Left renal cortex interstitium (tissue), 4 donors: ENCODE measurements at regions not wholly inside any gene's neighbourhood (a gene's known extent, or its start where the extent isn't known, plus 50 kb on each side); places are given as distances from the start of the nearest gene placed in this dataset.
"Not testable (repeated sequence)": the region's sequence is repeated elsewhere in the genome, so short reads cannot be mapped to it uniquely, and the experiment has no call there.

Experiments used
- DNase-seq, 4 donors: peaks; one replicate each; pipeline ENCODE4 v3.0.0-alpha.2; 2013; ENCODE audit warnings: low read depth in 4 of 4, low spot score in 2 of 4, missing footprints in 1 of 4

GRCh38 chr18:77329651-77330050 is 80.0 kb downstream of the GALR1 start:
- DNase-seq = no peak

GRCh38 chr18:77334876-77335275 is 85.2 kb downstream of the GALR1 start:
- no peak for DNase-seq

GRCh38 chr18:77337604-77338003 is 88.0 kb downstream of the GALR1 start:
- no peak for DNase-seq

- DNase-seq = no peak
Observed at GRCh38 chr18:77339093-77339492, 89.4 kb downstream of the GALR1 start.

GRCh38 chr18:77339623-77340022 is 90.0 kb downstream of the GALR1 start:
- DNase-seq = no peak

- DNase-seq = no peak
Observed at GRCh38 chr18:77340815-77341214, 91.2 kb downstream of the GALR1 start.

GRCh38 chr18:77341527-77342325 is 92.1 kb downstream of the GALR1 start:
- no peak for DNase-seq

GRCh38 chr18:77342736-77343135 is 93.1 kb downstream of the GALR1 start:
- DNase-seq = no peak

GRCh38 chr18:77343846-77344510 is 94.3 kb downstream of the GALR1 start:
- DNase-seq = no peak

- DNase-seq = no peak
Observed at GRCh38 chr18:77344786-77345500, 95.3 kb downstream of the GALR1 start.

- DNase-seq = no peak
Observed at GRCh38 chr18:77346208-77346810, 96.7 kb downstream of the GALR1 start.

GRCh38 chr18:77353349-77353748 is 103.7 kb downstream of the GALR1 start:
- DNase-seq = not testable (repeated sequence)

- no peak for DNase-seq
Observed at GRCh38 chr18:77359561-77360314, 110.1 kb downstream of the GALR1 start.

- peak in 1 of 4 donors; percentile 13 for DNase-seq
Observed at GRCh38 chr18:77360315-77361190, 110.9 kb downstream of the GALR1 start.

- no peak for DNase-seq
Observed at GRCh38 chr18:77361382-77361781, 111.7 kb downstream of the GALR1 start.

GRCh38 chr18:77365667-77366066 is 116.0 kb downstream of the GALR1 start:
- no peak for DNase-seq

GRCh38 chr18:77366067-77366719 is 116.5 kb downstream of the GALR1 start:
- no peak for DNase-seq

- DNase-seq = peak; percentile 15 to 35 (median 32)
Observed at GRCh38 chr18:77366720-77367641, 117.3 kb downstream of the GALR1 start.
